Endothelial cell of umbilical vein (primary cell): ENCODE measurements at regions not wholly inside any gene's neighbourhood (a gene's known extent, or its start where the extent isn't known, plus 50 kb on each side); places are given as distances from the start of the nearest gene placed in this dataset.

ENCODE experiments used
- CTCF ChIP-seq, 2 donors: IDR thresholded peaks; 1 replicate in 1 of 2; 2 replicates in 1 of 2; pipeline ENCODE4 v1.5.1; 2011; ENCODE audit warnings: low read length in 2 of 2, mild to moderate bottlenecking in 2 of 2, moderate library complexity in 2 of 2, control low read depth in 1 of 2, inconsistent platforms in 1 of 2, low read depth in 1 of 2; ENCODE audit not compliant: insufficient read depth in 1 of 2; ENCODE audit errors: extremely low read depth in 1 of 2
- EZH2 ChIP-seq: IDR thresholded peaks from 2 replicates; pipeline ENCODE4 v1.6.1; 2012; ENCODE audit warnings: borderline replicate concordance, low read depth, mild to moderate bottlenecking, moderate library complexity, low read length, inconsistent platforms; ENCODE audit not compliant: severe bottlenecking
- MAX ChIP-seq: IDR thresholded peaks from 2 replicates; pipeline ENCODE4 v1.6.1; 2011; ENCODE audit not compliant: insufficient read depth, insufficient read length

GRCh38 chr10:64234489-64234888 is 713.3 kb downstream of the REEP3 start:
- TF ChIP-seq CTCF (IDR thresholded peaks at IDR 0.05; ENCODE audit: extremely low read depth in 1 of 2, insufficient read depth in 1 of 2, low read depth in 1 of 2, low read length in 2 of 2): no peak
- TF ChIP-seq MAX: no peak
- no peak for TF ChIP-seq EZH2
